Stimulated activated CD8-positive, alpha-beta memory T cell treated with anti-CD3 and anti-CD28 coated beads, Interleukin-15, amount 100 ng/mL, for 48 hours (primary cell): ENCODE measurements at regions not wholly inside any gene's neighbourhood (a gene's known extent, or its start where the extent isn't known, plus 50 kb on each side); places are given as distances from the start of the nearest gene placed in this dataset.
"Not testable (repeated sequence)": the region's sequence is repeated elsewhere in the genome, so short reads cannot be mapped to it uniquely, and the experiment has no call there.

Experiments used
- DNase-seq, 2 donors: peaks; one replicate each; pipeline ENCODE4 v3.0.0-alpha.2; 2020; ENCODE audit warnings: low read depth in 2 of 2

- DNase-seq: no peak
These were observed 112.7 kb downstream of the TANC2 start for GRCh38 chr17:63078707-63079106.

GRCh38 chr17:63082273-63082861, 116.3 kb downstream of the TANC2 start:
- DNase-seq: no peak

- DNase-seq: no peak
These were observed 116.9 kb downstream of the TANC2 start for GRCh38 chr17:63082952-63083351.

GRCh38 chr17:63086483-63087185, 120.6 kb downstream of the TANC2 start:
- no peak for DNase-seq

- not testable (repeated sequence) for DNase-seq
These were observed 124.5 kb downstream of the TANC2 start for GRCh38 chr17:63090358-63091114.

- not testable (repeated sequence) for DNase-seq
These were observed 125.9 kb downstream of the TANC2 start for GRCh38 chr17:63091909-63092308.

GRCh38 chr17:63094631-63095030, 128.6 kb downstream of the TANC2 start:
- no peak for DNase-seq

- no peak for DNase-seq
These were observed 129.4 kb downstream of the TANC2 start for GRCh38 chr17:63095459-63095858.

GRCh38 chr17:63095879-63096278, 129.8 kb downstream of the TANC2 start:
- no peak for DNase-seq

- no peak for DNase-seq
These were observed 130.4 kb downstream of the TANC2 start for GRCh38 chr17:63096426-63096825.

- DNase-seq: no peak
These were observed 133.4 kb downstream of the TANC2 start for GRCh38 chr17:63099425-63099824.

GRCh38 chr17:63102034-63102433, 136.0 kb downstream of the TANC2 start:
- no peak for DNase-seq

- DNase-seq: no peak
These were observed 140.0 kb downstream of the TANC2 start for GRCh38 chr17:63106050-63106449.

- no peak for DNase-seq
These were observed 143.6 kb downstream of the TANC2 start for GRCh38 chr17:63109661-63110060.

GRCh38 chr17:63113167-63113566, 147.1 kb downstream of the TANC2 start:
- DNase-seq: no peak

GRCh38 chr17:63116228-63116627, 150.2 kb downstream of the TANC2 start:
- DNase-seq: no peak

GRCh38 chr17:63116967-63117830, 151.2 kb downstream of the TANC2 start:
- no peak for DNase-seq

GRCh38 chr17:63120406-63120805, 154.4 kb downstream of the TANC2 start:
- no peak for DNase-seq

GRCh38 chr17:63124536-63124935, 158.5 kb downstream of the TANC2 start:
- DNase-seq: no peak

- no peak for DNase-seq
These were observed 158.9 kb downstream of the TANC2 start for GRCh38 chr17:63124958-63125357.

GRCh38 chr17:63125987-63126386, 160.0 kb downstream of the TANC2 start:
- no peak for DNase-seq

GRCh38 chr17:63126607-63127006, 160.6 kb downstream of the TANC2 start:
- DNase-seq: no peak
